Uterus (tissue), 2 donors: ENCODE measurements at regions not wholly inside any gene's neighbourhood (a gene's known extent, or its start where the extent isn't known, plus 50 kb on each side); places are given as distances from the start of the nearest gene placed in this dataset.

Source experiments
- CTCF ChIP-seq, 4 experiments: fragments of 200-600 bp in 2 of 4; fragments of 450-650 bp in 2 of 4; sonication (generic) in 2 of 4; IDR thresholded peaks; one replicate each; pipeline ENCODE4 v1.5.1; 2016 to 2019; ENCODE audit warnings: antibody characterized with exemption in 4 of 4, mild to moderate bottlenecking in 2 of 4, moderate library complexity in 1 of 4
- POLR2A ChIP-seq, 2 donors: fragments of 450-650 bp; IDR thresholded peaks; one replicate each; pipeline ENCODE4 v1.6.1; 2016; ENCODE audit warnings: antibody characterized with exemption in 2 of 2, mild to moderate bottlenecking in 1 of 2, moderate library complexity in 1 of 2

DNA sequence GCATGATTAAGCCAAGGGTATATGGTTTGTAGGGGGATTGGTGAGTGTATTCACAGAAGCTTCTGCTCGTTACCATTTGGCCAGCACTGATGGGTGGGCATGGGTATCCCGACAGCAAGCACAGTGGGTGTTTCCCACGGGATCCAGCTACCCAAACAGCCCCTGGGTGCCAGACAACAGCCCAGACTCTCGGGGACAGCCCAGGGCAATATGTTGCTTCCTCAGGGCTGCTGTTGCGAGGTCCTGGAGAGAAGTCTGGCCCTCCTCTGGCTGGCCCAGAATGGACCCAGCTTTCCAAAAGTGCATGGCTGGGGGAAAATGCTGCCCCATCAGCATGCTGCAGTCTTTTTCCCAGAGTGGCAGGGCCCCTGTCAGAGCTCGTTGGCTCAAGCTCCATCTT, 247.0 kb downstream of the IRX1 start:
- no peak for TF ChIP-seq CTCF (IDR thresholded peaks at IDR 0.05)
- TF ChIP-seq POLR2A (IDR thresholded peaks at IDR 0.05): no peak
